Uterus (tissue), 3 donors: ENCODE measurements at regions not wholly inside any gene's neighbourhood (a gene's known extent, or its start where the extent isn't known, plus 50 kb on each side); places are given as distances from the start of the nearest gene placed in this dataset.

Source experiments
- DNase-seq, 2 donors: peaks; one replicate each; pipeline ENCODE4 v3.0.0-alpha.2; 2019 to 2020
- H3K27ac ChIP-seq, 2 donors: fragments of 200-600 bp; sonication (generic); 1 replicate in 1 of 2; 2 replicates in 1 of 2; pipeline ENCODE4 v1.5.1; 2016 to 2018
- H3K27me3 ChIP-seq, 2 donors: fragments of 200-600 bp; sonication (generic); one replicate each; pipeline ENCODE4 v1.5.1; 2018 to 2019; ENCODE audit warnings: control low read depth in 1 of 2
- H3K36me3 ChIP-seq, 2 donors: fragments of 200-600 bp; sonication (generic); one replicate each; pipeline ENCODE4 v1.5.1; 2019; ENCODE audit warnings: control low read depth in 1 of 2
- H3K4me1 ChIP-seq, 2 donors: fragments of 200-600 bp; sonication (generic); one replicate each; pipeline ENCODE4 v1.5.1; 2018 to 2019; ENCODE audit warnings: control low read depth in 1 of 2
- H3K4me3 ChIP-seq, 2 donors: fragments of 200-600 bp; sonication (generic); 1 replicate in 1 of 2; 2 replicates in 1 of 2; pipeline ENCODE4 v1.5.1; 2018 to 2019; ENCODE audit warnings: mild to moderate bottlenecking in 1 of 2
- H3K9me3 ChIP-seq, 2 donors: fragments of 200-600 bp; sonication (generic); one replicate each; pipeline ENCODE4 v1.5.1; 2019; ENCODE audit warnings: control low read depth in 1 of 2
- CTCF ChIP-seq, 4 experiments: fragments of 200-600 bp in 2 of 4; fragments of 450-650 bp in 2 of 4; sonication (generic) in 2 of 4; IDR thresholded peaks; one replicate each; pipeline ENCODE4 v1.5.1; 2016 to 2019; ENCODE audit warnings: antibody characterized with exemption in 4 of 4, mild to moderate bottlenecking in 2 of 4, moderate library complexity in 1 of 4
- POLR2A ChIP-seq, 2 donors: fragments of 450-650 bp; IDR thresholded peaks; one replicate each; pipeline ENCODE4 v1.6.1; 2016; ENCODE audit warnings: antibody characterized with exemption in 2 of 2, mild to moderate bottlenecking in 1 of 2, moderate library complexity in 1 of 2
- intact Hi-C: fragments of 100-400 bp; cut with DNase I; formaldehyde crosslinking; loops from one replicate; pipeline ENCODE4 v1.15.1; 2023; ENCODE audit warnings: low total_unique reads
- donor health status: DM: yes; HTN: yes; CAD: no.

DNA sequence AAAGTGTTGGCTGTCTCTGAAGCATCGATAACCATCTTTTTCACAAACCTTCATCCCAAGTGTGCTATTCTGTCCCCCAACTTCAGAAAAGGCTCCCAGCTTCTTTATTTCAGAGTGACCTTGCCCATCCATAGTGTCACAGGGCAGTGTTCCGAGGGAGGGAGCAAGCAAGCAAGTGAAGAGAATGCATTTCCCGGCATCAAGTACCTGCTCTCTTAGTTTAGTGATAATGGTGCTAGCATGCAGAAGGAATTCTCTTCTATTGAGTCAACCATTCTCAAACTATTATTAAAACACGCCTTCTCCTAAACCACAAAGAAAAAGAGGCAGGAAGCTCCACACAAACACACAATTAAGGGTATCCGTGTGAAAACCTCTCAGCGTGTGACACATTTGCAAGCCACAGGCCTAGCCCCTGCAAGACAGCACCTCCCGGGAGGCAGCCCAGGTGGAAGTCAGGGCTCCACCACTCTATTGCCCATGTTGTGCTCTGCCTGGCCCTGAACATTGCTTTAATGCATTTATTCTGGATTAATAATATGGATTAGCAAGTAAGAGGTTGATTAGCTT is 504.9 kb downstream of the GALR1 start:
- H3K27ac ChIP-seq = no peak overlapping the region
- no peaks in the 10 kb centered on the region for H3K27me3 ChIP-seq
- DNase-seq = no peak
- H3K4me3 ChIP-seq = no peak overlapping the region
- TF ChIP-seq CTCF (IDR thresholded peaks at IDR 0.05) (no peak), POLR2A (IDR thresholded peaks at IDR 0.05) (no peak)
- H3K4me1 ChIP-seq = no peaks in the 10 kb centered on the region
- no peaks in the 10 kb centered on the region for H3K9me3 ChIP-seq
- intact Hi-C loops = no loop called here
- no peaks in the 10 kb centered on the region for H3K36me3 ChIP-seq

- intact Hi-C loops = no loop called here
- no peaks in the 10 kb centered on the region for H3K36me3 ChIP-seq
- H3K9me3 ChIP-seq = no peaks in the 10 kb centered on the region
- TF ChIP-seq CTCF (IDR thresholded peaks at IDR 0.05) (no peak), POLR2A (IDR thresholded peaks at IDR 0.05) (no peak)
- H3K4me3 ChIP-seq = no peak overlapping the region
- H3K4me1 ChIP-seq = no peaks in the 10 kb centered on the region
- no peak overlapping the region for H3K27ac ChIP-seq
- DNase-seq = no peak
- no peaks in the 10 kb centered on the region for H3K27me3 ChIP-seq
Measured at GRCh38 chr18:77755187-77755586, 505.5 kb downstream of the GALR1 start.

- no peaks in the 10 kb centered on the region for H3K9me3 ChIP-seq
- intact Hi-C loops = no loop called here
- no peaks in the 10 kb centered on the region for H3K36me3 ChIP-seq
- no peak overlapping the region for H3K4me3 ChIP-seq
- no peak for TF ChIP-seq CTCF (IDR thresholded peaks at IDR 0.05)
- no peak for TF ChIP-seq POLR2A (IDR thresholded peaks at IDR 0.05)
- DNase-seq = no peak
- H3K27me3 ChIP-seq = no peaks in the 10 kb centered on the region
- H3K27ac ChIP-seq = no peak overlapping the region
- no peaks in the 10 kb centered on the region for H3K4me1 ChIP-seq
Measured at GRCh38 chr18:77761332-77761731, 511.7 kb downstream of the GALR1 start.

- Histone ChIP-seq H3K27ac (no peak overlapping the region), H3K9me3 (no peaks in the 10 kb centered on the region)
- intact Hi-C loops = no loop called here
Measured at GRCh38 chr18:77762014-77762413, 512.4 kb downstream of the GALR1 start.

GRCh38 chr18:77762642-77763041 is 513.0 kb downstream of the GALR1 start:
- Histone ChIP-seq H3K27ac (no peak overlapping the region), H3K36me3 (no peaks in the 10 kb centered on the region), H3K4me1 (no peaks in the 10 kb centered on the region), H3K27me3 (no peaks in the 10 kb centered on the region), H3K9me3 (no peaks in the 10 kb centered on the region), H3K4me3 (no peak overlapping the region)
- DNase-seq = no peak
- TF ChIP-seq POLR2A (IDR thresholded peaks at IDR 0.05) (no peak), CTCF (IDR thresholded peaks at IDR 0.05) (no peak)
- intact Hi-C loops = no loop called here

More at GRCh38 chr18:77762014-77762413, 512.4 kb downstream of the GALR1 start:
- Histone ChIP-seq H3K36me3 (no peaks in the 10 kb centered on the region), H3K4me1 (no peaks in the 10 kb centered on the region), H3K4me3 (no peak overlapping the region), H3K27me3 (no peaks in the 10 kb centered on the region)
- no peak for DNase-seq
- TF ChIP-seq CTCF (IDR thresholded peaks at IDR 0.05) (no peak), POLR2A (IDR thresholded peaks at IDR 0.05) (no peak)
